COR-L47 (cell line): ENCODE measurements at regions not wholly inside any gene's neighbourhood (a gene's known extent, or its start where the extent isn't known, plus 50 kb on each side); places are given as distances from the start of the nearest gene placed in this dataset.

Experiments
- DNase-seq: peaks from one replicate; lab custom pipeline; 2025; lab: John Stamatoyannopoulos, UW

DNA sequence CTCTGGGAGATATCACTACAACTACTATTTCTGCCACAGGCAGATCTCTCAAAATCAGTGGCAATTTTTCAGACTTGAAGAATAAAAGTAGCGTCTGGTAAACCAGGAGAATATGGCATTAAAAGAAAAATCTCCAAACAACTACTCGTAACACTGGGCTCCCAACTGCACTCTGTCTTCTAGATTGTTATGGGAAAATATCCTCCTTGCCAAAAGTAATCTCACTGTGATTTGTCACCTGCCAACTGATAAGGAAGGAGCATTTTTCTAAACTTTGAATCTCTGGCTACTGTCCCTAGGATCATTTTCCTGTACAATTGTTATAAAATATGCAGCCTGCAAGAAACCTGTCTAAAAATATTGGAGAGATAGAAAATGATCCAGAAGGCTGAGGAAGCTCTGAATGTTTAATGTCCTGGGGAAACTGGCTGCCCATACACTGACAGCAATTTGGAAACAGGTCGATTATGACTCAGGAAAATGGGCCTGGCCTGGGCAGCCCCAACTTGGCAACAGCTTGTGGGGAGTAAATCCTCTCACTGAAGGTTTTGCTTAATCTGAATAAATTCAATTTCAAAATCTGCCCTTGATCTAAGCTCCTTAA, 90.5 kb upstream of the DBX1 start:
- no peak for DNase-seq

DNA sequence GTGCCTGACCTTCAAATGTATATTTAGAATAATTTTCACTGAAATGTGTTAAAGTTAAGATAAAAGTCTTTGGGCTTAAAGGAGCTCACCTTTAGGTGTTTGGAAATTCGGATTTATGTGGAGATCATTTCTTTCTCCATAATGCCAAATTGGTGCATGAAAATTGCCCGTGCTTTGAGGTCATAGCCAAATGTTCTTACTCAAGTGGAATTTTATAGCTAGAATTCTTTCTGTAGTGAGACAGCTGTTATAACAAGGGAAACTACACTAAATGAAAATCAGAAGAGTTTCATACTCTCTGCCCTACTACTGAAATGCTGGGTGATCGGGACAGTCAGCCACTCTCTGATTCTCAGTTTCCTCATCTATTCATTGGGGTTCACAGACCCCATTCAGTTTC, 89.5 kb upstream of the DBX1 start:
- DNase-seq: no peak

- DNase-seq: no peak
Observed at GRCh38 chr11:20249378-20249777, 89.1 kb upstream of the DBX1 start.

- no peak for DNase-seq
Observed at GRCh38 chr11:20248871-20249270, 88.6 kb upstream of the DBX1 start.

DNA sequence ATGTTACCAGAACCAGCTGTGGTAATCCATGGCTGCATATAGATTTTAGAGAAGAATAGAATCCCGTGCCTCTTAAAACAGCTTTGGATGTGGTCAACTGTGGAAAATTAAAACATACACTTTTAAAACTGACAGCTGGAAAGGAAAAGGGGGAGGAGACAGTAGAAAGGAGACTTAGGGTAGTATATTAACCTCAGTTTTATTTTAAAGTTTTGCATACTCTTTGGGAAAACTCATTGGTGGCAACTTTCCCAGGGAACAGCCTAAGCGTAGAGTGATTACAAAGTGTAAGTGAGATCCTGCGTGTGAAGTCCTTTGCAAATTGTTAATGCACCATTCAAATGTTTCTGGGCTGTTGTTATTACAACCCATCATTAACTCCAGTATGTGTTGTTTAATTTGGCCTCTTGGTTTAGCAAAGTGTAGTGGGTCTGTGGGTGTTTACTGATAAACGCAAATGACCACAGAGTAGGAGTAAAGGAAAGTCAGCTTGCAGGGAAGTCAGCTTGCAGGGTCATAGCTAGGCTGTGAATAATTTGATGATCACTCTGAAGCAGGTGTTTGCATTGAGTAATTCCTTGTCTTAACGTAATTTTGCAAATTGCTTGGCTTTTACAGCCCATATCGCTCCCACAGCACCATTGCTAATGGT, 88.0 kb upstream of the DBX1 start:
- DNase-seq: no peak

GRCh38 chr11:20247591-20248007, 87.3 kb upstream of the DBX1 start:
- DNase-seq: no peak

- no peak for DNase-seq
Observed at GRCh38 chr11:20243974-20244373, 83.7 kb upstream of the DBX1 start.

DNA sequence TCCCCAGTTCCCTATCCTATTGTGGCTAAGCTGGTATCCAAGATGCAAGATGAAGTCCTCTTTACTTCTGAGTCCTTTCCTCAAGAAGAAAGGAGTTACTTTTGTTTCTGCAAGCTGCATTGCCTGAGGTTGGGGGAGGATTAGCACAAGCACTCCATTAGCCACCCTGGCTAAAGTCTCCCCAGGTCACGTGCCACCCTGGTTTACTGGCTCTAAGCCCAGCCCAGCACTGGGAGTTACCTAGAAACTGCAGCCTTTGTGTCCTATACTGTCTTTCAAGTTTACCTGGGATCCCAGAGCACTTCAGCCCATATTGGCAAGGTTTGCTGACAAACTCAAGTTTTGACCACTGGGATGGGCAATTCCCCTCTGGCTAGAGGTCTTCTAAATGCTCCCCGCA, 78.4 kb upstream of the DBX1 start:
- DNase-seq: peak; percentile 7

GRCh38 chr11:20235164-20235563, 74.9 kb upstream of the DBX1 start:
- no peak for DNase-seq

- DNase-seq: no peak
Observed at GRCh38 chr11:20227631-20228030, 67.4 kb upstream of the DBX1 start.

GRCh38 chr11:20226933-20227332, 66.7 kb upstream of the DBX1 start:
- DNase-seq: no peak

- DNase-seq: no peak
Observed at GRCh38 chr11:20221566-20221965, 61.3 kb upstream of the DBX1 start.

DNA sequence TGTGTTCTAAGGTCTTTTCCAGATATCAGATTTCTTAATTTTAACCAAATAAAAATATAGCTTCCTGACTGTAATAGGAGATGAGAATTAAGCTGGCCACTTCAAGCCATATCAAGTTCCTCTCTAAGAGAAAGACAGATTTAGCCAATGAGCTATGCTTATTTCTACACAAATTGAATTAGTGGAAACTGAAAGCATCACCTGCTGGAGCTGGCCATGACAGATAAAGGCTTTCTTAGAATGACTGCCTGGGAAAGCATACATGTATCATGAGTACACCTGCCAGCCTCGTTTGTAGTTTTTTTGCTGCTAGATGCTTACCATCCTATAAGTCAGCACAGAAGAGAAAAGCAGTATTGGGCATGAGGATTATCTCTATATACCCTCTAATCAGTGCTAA, 53.5 kb upstream of the DBX1 start:
- DNase-seq: no peak

DNA sequence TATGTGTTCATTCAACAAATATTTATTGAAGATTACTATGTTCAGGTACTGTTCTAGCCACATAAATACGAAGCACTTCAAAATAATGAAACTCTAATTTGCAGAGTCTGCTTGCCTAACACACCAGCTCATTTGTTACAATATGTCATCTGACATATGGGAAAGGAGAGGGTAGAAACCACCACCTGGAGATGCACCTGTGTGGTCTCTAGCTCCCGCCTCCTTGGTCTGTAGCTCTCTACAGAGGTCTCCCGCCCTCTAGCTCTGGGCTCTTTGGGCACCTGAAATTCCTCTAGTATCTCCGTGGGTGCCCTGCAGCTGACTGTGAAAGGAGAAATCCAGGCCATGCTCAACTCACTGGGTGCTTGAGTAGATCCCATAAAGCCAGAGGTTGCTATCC, 51.4 kb upstream of the DBX1 start:
- DNase-seq: no peak
